ENCODE measurements at regions not wholly inside any gene's neighbourhood (a gene's known extent, or its start where the extent isn't known, plus 50 kb on each side); places are given as distances from the start of the nearest gene placed in this dataset.

DNA sequence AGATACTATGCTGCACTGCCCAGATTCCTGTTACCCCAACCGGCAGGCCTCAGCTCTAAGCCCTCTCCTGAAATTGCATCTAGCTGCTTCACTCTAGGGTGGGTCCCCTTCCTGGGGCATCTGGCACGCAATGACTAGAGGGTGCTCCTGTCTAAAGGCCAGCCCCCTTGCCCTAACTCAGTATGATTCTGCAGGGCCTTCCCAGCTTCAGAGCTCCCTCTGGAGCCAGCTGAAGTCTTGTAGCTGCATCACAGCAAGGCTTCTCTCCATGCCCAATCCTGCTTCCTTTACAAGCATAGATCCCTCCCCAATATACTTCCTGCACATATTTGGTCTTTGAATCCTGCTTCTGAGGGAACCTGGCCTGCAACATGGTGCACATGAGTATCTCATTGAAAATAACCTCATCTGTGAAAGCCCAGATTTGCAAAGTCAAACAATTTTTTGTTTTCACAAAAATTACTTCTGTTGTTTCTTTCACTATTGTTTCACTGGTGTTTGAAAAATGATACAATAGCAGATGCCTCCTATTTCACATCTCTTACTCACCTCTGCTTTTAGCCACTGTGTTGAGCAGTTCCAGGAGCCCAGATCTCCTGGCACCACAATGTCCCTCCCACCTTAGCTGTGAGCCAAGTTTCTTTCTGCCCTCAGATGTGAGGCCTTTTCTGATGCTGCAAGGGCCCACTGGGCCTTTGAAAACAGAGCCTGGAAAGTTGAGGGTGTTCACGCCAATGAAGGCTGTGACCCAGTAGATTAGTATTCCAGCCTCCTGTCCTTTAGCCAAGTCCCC is 169.5 kb upstream of the EGLN3 start:
- DNase-seq = no peak

DNA sequence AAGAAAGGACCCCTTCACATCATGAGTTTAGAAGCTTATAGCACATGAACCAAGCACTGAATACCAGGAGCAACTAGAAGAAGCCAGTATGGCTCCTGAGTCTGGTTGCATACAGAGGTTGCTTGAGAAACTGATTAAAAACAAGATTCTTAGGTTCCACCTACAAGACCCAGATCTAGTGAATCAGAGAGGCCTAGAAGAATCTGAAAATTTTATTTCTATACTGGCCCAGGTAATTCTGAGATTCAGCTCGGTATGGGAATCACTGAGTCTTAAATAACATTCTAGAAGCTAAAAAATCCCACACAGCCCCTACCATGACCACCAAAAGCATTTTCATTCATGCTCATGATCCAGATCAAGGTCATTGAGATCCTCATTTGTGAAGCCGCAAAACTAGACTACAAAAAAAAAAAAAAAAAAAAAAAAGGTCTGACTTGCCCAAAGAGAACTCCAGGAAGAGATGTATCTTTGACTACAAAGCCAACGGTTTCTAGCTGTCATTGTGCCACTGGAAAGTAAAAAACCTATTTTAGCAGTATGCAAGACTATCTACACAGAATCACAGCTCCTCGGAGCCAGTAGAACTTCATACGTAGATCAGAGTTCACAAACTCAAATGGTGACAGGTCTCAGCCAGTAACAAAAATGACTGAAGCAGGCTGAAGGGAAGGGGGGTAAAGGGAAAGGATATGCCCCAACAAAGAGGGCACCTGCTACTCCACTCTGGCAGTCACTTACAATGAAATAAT is 168.4 kb upstream of the EGLN3 start:
- no peak for DNase-seq

DNA sequence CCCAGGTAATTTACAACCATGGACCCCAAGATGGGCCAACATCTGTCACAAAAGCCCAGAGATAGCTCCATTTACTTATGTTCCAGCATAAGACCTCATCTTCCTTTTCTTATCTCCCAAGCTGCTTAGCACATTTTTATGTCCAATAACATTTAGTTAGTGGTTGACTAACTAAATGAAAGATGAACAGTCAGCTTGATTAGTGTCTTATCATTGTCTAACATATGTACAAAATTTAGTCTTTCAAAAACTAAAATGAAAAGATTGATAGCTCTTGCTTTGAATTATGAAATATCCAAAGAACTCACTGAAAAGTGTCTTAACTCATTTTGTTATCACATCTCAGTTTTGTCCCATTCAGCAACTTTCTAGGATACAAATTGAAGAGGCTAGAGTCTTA is 163.1 kb upstream of the EGLN3 start:
- DNase-seq = no peak

DNA sequence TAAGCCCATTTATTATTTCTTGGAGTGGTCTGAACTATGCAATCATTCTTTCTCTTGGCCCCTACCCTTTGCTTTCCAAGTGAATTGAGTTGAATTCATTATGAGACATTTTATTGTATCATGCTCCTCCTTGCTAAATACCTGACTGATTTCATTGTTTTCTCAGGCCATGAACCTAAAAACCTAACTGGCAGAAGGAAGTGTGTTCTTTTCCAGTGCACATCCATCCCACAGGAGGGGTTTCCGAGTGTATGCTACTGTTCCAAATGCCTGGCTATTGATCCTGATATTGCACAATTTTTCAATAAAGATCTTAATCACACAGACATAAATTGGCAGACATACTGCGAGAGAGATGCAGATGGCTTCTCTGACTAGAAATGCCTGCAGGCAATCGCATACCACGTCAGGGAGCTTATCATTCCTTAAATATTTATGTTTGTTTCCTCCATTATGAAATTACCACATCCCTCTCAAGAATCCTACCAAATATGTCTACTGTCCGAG is 162.2 kb upstream of the EGLN3 start:
- DNase-seq = no peak

DNA sequence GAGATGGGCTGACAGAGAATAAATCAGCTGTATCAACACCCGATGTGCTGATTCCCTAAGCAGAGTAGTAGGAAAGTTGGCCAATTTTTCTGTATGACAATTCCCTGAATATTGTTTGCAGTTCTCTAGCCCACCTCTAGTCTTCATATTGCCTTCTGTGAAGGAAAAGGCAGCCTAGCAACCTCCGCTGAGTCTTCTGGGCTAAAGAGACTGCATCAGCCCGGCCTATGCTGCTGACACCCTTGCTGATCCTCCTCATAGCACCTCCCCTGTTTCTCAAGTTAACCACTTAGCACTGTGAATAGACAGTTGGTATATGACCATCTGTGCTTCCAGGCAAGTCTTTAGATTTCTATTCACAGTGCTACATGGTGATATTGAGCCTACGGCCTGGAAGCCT is 161.1 kb upstream of the EGLN3 start:
- DNase-seq = no peak

DNA sequence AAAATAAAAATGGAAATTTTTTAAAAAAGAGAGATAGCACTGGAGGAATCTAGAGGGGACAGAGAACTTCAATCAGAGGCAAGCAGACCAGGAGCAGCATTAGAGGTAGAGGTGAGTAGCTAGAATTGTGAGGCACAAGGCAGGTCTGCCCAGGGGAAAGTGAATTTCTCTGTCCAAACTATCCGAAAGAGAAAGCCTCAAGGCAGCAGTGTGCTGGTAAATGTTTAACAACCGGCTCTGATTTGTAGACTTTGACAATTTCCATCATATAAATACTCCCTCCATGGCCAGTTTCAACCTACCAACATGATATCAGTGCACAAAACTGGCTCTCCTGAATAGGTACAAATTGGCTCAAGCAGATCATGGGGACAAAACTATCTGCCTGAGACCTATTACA is 160.6 kb upstream of the EGLN3 start:
- DNase-seq = no peak

DNA sequence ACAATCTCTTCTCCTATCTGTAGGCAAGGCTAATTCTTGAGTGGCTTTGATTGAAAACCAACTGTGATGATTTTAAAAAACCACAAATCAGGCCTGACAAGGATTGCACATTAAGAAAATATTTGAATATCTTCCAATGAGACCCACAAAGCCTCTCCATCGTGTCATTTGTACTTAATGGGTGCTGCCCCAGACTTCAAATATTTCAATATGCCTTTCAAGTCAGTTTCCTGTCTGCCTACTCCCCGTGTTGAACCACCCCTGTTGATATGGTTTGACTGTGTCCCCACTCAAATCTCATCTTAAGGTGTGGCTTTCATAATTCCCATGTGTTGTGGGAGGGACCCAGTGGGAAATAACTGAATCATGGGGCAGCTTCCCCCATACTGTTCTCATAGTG is 159.7 kb upstream of the EGLN3 start:
- no peak for DNase-seq

DNA sequence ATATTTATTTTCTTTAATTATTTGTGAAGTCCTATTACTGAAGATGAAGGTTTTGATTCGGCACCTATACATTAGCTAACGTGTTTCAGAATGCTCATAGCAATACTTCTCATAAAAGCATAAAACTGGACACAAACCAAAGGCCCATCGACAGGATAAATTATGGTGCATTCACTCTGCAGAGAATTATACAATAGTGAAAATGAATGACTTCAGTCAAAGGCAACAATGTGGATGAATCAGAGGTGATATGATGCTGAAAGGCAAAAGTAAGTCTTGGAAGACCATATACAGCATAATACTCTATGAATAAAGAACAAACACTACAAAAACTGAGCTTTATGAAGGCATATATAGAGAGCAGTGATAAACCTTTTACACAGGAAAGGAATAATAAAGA is 156.6 kb upstream of the EGLN3 start:
- no peak for DNase-seq

DNA sequence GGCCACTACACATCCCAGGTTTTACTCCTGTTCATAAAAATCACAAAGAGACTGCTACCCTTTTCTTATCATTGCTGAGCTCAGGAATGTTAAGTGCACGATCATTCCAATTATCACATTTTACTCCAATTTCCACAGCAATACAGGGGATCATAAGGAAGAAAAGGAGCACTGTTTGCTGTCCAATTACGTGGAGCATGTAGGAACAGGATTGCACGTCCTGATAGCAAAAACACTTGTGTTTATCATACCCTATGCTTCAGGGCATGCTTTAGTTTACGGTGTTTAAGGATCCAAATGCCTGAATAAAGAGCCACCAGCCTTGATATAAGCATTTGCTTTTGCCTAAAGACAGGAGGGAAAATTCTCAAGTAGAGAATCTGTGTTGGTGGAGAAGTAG is 155.4 kb upstream of the EGLN3 start:
- no peak for DNase-seq

DNA sequence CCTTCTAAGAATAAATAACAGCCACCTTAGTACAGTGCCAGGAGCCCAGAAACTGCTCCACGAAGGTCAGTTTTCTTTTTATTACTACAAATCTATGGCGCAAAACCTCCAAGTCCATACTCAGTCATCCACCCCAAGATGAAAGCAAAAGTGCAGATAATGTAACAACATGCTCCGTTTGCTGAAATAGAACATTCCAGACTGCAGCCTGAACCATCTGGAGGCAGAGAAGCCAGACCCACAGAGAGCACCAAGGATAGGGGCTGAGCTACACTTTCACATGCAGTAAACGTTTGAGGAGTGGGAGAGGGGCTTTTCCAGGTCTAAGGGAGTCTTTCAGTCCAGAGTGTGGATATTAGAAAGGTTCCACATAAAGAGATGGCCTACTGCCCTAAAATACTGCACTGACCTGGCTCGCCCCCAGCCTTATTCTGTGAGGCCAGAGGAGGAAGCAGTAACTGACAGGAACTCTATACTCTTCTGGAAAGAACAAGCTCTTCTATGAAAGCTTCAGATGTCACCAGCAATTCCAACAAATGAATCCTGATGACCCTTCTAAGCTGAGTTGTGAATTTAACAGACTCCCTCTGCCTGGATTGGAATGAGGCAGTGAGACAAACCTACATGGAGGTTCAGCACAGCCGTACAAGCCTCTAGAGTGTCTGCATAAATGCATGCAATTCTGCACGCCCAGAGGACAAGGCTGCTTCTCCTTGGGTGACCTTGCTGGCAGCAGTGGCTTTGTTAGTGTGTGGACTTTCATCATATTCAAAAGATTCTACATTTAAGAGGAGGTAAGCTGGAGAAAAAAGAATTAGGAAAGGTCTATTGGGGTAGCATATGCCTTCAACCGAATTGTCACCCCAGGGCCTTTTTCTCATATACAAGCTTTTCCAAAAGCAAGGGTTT is 153.9 kb upstream of the EGLN3 start:
- no peak for DNase-seq

DNA sequence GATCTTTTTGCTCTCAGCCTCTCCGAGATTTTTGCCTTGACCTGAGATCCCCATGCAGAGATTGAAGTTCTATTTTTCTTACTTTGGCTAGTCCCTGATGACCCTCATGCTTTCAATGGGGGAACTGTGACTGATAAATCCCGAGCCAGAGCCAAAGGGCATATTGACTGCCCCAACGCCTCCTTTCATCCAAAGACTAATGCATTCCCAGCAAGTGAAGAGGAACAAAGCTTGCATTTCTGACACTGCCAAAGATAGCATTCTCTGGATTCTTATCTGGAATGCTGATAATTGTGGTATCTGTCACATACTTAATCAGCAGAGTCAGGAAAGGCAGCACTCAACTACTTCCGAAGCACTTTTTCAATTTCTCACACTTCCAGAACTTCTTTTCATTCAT is 152.3 kb upstream of the EGLN3 start:
- DNase-seq = no peak

DNA sequence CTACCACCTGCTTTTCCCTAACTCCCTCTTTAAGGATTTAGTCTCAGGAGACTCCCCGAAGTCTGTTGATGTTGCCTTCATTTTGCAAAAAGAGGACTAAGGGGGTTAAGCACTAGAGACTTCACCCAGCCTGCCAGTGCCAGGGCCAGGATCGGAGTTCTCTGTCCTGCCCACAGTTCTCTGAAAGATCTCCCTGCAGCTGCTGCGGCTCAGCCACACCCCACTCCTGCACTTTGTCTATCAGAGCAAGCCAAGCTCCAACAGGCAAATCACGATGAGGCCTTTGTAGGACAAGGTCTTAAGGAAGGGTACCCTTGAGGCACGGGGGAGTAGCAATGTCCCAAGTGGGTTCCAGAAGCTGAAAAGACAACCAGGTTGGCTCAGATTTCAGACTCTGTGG is 148.8 kb upstream of the EGLN3 start:
- DNase-seq = no peak

DNA sequence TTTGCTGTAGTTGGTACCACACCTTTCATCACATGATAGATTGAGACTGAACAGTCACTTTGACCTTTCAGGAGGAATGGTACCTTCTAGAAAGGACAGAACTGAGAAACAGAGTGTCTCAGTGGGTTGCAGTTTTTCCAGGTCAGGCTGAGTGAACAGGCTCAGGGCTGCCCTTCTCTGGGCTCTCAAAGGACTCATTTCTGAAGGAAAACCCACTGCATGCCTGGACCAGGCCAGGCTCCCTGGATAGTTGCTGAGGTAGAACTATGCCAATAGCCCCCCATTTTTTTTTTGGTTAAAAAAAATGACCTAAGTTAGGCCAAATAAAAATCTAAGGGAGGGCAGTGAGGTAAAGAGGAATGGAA is 148.1 kb upstream of the EGLN3 start:
- DNase-seq = no peak

DNA sequence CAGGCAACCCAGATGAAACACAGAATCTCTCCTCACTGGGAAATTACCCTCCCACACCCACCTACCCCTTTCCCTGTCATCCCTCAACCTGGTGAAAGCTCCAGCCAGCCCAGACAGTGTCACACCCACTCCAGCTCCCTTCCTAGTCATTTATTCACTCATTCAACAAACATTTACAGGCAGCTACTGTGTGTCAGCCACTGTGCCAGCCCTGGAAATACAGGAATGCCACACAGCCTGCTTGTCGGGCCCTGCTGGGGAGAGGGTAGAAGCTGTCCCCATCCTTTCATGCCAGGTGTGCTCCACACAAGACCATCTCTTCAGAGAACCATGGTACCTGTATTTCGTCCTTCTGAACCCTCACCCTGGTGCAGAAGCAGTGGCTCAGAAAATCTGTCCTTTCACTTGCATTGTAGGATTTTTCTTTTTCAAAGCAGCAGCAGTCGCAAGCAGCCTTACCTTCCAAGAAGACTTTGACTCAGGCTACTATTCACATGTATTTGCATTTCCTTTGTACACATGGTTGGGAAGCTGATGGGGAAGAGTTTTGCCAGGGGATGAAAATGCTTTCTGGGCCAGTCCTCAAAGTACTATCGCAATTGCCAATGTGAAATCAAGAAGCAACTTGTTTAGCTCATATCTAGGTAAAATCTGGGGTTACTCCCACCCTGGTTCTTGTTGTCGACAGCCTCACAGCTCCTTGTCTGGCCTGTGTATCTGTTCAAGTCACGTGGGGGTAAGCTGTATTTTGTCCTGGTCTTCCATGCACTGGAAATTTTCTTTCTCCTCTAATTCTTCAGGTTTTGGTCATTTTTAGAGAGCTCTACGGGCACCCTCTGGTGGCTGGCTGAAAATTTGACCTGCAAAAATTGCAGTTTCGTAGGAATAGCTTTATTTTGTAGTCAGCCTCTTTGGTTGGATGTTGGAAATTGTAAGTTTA is 147.4 kb upstream of the EGLN3 start:
- DNase-seq = peak in 1 of 2 experiments; percentile 10

DNA sequence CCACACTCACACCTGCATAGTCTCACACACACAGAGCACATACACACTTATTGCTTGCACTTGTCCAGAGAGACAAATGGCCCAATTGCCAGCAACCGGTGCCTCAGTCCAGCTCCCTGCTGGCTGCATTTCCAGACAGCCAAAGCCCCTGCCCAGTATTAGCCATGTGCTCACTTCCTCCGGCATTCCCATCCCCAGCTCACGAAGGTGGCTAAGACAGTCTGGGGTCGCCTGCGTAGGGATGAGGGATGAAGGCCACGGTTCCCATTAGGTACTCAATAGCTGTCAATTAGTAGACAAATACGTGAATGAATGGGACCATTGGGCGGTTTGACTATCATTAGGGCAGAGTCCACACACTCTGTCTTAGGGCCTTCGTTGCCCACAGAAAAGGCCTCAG is 146.8 kb upstream of the EGLN3 start:
- DNase-seq = no peak

DNA sequence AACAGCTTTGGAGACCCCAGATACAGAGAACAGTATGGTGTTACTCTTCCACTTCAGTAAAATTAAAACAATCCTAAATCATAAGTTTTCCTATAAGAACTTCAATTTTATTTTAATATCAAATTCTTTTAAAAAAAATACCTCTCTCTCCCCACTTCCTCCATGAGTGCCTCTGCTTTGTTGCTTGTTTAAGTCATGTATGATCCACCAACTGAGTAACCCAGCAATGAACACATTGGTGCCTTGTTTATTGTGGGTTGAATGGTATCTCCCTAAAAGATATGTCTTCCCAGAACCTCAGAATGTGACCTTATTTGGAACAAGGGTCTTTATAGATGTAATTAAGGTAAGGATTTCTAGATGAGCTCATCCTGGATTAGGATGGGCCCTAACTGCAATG is 143.5 kb upstream of the EGLN3 start:
- DNase-seq = no peak

DNA sequence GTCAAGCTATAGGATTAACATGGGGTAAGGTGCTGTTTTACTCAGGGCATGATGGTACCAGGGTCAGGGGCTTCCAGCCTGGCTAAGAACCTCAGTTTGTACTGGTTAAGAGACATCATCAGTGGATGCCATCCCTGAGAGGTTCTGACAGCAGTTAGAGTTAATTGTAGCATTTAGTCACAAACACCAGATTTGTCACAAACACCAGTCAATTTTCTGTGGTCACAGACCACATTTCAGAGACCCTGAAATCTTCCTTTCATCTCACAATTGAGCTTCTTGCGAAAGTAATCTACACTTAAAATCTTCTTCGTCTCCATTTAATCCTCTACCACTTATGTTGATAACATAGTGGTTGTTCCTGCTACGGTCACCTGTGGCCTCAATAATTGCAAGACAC is 143.0 kb upstream of the EGLN3 start:
- no peak for DNase-seq

DNA sequence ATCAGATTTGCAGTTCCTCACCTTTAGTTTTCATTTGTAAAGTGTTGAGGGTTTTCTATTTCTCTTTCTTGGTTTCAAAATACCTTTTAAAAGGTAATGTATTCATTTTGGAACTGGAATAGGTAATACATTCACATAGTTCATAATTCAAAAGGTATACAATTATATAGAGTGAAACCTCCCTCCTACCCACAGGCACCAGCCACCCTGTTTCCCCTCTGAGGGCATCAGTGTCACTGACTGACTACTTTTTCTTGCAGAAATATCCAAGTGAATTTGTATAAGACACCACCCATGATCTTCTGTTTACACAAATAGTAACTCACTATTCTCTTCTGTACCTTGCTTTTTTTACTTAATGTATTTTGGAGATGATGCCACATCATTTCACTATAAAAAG is 139.6 kb upstream of the EGLN3 start:
- DNase-seq = no peak

DNA sequence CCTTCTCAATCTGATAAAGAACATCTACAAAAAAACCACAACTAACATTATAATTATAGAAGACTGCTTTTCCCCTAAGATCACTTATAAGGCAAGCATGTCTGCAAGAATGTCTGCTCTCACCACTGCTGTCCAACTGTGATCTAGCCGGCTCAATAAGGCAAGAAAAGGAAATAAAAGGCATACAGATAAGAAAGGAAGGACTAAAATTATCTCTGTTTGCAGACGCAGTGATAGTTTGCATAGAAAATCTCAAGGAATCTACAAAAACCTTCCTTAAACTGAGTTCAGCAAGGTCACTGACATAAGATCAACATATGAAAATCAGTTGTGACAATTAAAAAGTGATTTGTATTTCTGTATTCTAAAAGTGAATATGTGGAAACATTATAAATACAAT is 138.0 kb upstream of the EGLN3 start:
- DNase-seq = no peak

DNA sequence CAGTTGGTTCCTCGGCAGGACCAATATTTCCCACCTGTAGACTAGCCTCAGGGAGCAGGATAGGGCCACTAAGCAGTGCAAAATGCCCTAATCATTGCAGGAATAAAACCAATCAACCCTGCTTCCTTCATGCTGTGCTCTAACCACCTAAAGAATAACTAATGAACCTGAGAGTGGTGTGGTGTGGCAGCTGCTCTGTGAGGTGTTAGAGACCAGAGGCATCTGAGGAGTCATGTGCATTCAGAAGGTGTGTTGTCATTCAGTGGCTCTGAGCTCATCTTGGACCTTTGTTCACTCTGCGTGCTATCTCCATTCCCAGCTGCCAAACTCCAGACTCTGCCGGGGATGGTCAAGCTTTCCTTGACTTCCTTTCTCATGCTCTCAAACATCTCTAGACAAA is 136.7 kb upstream of the EGLN3 start:
- DNase-seq = no peak

DNA sequence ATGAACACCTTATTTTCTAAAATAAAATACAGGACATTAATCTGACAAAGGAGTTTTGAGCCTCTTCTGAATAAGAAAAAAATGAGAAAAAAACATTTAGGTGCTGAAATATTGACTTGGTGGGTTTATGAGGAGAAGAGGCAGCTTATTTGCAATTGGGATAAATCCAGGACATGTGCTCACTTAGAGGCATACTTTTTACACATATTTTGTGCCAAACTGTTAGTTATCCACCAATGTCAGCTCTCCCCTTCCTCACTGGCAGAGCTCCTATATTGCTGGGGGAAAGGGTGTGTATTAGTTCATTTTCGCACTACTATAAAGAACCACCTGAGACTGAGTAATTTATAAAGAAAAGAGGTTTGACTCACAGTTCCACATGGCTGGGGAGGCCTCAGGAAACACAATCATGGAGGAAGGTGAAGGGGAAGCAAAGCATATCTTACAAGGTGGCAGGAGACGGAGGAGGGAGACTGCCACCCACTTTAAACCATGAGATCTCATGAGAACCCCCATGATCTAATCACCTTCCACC is 135.4 kb upstream of the EGLN3 start:
- DNase-seq = no peak

DNA sequence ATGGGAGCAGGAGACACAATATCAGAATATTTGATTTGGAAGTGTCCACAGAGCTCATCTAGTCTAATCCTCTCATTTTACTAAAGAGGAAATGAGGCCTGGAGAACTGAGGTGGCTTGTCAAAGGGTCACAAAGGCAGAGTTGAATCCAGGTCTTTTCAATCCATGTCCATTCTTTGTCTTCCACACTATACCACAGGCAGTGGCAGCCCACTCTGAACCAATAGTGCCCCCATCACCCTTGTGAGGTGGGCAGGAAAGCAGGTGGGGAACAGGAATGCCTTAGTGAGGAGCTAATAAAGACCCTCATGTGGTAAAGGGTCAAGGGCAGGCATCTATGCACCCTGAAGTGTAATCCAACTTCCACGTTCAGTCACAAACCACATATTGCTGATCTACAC is 134.8 kb upstream of the EGLN3 start:
- DNase-seq = no peak
